ENCODE measurements at regions not wholly inside any gene's neighbourhood (a gene's known extent, or its start where the extent isn't known, plus 50 kb on each side); places are given as distances from the start of the nearest gene placed in this dataset.
"Not testable (repeated sequence)": the region's sequence is repeated elsewhere in the genome, so short reads cannot be mapped to it uniquely, and the experiment has no call there.

DNA sequence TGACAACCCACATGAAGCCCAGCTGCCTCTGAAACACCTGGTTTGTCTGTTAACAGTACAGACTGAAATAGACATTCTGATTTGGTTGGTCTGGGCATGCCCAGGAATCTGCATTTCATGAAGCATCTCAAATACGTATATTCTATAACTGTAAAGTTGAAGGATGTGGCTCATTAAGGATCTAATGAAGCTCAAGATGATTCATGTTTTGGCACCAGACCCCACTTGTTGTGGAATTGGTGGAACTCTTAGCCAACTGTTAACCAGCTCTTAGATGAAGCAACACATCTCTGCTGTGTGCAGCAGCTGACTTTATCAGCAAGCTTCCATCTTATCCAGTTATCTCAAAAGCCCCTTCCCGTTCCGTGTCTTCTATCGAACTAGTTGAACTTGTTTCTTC, 232.2 kb downstream of the INSC start:
- FAIRE-seq (no peak), DNase-seq (ENCODE audit: insufficient read length, low spot score) (no peak)
- TF ChIP-seq, protein P1, sequence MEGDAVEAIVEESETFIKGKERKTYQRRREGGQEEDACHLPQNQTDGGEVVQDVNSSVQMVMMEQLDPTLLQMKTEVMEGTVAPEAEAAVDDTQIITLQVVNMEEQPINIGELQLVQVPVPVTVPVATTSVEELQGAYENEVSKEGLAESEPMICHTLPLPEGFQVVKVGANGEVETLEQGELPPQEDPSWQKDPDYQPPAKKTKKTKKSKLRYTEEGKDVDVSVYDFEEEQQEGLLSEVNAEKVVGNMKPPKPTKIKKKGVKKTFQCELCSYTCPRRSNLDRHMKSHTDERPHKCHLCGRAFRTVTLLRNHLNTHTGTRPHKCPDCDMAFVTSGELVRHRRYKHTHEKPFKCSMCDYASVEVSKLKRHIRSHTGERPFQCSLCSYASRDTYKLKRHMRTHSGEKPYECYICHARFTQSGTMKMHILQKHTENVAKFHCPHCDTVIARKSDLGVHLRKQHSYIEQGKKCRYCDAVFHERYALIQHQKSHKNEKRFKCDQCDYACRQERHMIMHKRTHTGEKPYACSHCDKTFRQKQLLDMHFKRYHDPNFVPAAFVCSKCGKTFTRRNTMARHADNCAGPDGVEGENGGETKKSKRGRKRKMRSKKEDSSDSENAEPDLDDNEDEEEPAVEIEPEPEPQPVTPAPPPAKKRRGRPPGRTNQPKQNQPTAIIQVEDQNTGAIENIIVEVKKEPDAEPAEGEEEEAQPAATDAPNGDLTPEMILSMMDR (IDR thresholded peaks at IDR 0.05; ENCODE audit: insufficient read depth, missing control alignments), result no peak

DNA sequence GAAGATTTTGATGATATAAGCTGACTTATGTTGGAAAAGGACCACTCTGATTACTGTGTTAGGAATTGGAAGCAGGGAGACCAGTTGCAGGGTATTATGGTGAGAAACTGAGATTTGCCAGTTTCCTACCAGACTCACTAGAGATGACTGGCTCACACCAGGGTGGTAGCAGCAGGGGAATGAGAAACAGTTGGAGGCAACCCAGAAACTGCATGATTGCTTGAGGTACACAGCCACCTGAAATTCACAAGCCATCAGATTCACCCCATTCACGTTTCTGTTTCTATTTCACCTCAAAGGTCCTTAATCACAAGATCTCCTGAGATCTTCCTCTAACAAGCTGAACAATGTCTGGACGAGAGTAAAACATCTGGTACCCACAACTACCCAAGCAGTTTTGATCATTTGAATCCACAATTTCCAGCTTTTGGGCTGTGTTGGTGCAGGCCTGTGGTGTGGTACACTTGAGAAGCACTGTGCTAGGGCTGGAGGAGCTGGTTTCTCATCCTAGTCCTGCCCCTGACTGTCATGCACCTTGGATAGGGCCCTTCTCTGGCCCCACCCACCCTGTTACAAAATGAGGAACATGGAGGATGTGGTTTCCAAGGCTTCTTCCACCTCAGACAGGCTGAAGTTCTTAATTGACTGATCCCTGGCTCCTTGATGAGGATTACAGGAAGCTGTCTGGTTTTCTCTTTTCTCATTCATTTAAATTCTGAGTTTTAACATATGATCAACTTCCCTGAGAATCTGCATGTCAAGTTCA, 233.4 kb downstream of the INSC start:
- DNase-seq (ENCODE audit: insufficient read length, low spot score) (no peak), FAIRE-seq (no peak)

DNA sequence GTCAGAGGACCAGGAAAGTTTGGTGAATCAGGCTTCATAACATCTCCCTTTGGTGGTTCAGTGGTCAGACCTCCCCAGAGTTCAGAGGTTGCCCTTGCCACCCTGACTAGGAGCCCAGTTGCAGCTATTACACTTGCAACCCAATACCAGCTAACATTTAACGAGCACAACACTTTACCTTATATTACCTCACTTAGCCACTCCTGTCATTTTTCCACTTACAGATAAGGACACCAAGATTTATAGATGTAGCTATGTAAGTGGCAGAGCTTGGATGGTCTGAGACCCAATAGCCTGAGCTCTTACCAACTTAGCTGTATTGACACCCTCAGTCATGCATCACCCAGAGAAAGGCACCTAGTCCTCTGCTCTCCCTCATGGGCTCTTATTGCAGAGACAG, 234.7 kb downstream of the INSC start:
- FAIRE-seq (no peak), DNase-seq (ENCODE audit: insufficient read length, low spot score) (no peak)
- TF ChIP-seq, protein P1 (IDR thresholded peaks at IDR 0.05; ENCODE audit: insufficient read depth, missing control alignments), result no peak

More for the DNA sequence above, 233.4 kb downstream of the INSC start:
- TF ChIP-seq, protein P1 (IDR thresholded peaks at IDR 0.05; ENCODE audit: insufficient read depth, missing control alignments), result no peak

DNA sequence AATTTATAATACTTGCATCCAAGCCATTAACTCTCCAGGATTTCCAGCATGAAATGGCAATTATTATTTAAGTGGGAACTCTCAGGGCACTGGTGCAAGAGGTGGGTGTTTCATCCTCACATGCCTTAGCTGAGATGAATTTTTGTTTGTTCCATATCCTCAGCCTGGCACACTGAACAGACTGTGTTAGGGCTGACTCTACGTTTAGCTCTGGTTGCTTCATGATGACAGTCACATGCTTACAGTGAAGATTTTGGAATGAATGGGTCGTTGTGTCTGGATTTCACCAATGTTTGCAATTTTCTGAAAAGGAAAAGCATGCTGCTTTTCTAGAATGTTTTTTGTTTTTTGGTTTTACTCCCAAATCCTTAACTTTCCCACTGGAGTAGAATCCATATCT, 246.6 kb downstream of the INSC start:
- DNase-seq (ENCODE audit: insufficient read length, low spot score) (no peak), FAIRE-seq (no peak)
- TF ChIP-seq, protein P1 (IDR thresholded peaks at IDR 0.05; ENCODE audit: insufficient read depth, missing control alignments), result no peak

DNA sequence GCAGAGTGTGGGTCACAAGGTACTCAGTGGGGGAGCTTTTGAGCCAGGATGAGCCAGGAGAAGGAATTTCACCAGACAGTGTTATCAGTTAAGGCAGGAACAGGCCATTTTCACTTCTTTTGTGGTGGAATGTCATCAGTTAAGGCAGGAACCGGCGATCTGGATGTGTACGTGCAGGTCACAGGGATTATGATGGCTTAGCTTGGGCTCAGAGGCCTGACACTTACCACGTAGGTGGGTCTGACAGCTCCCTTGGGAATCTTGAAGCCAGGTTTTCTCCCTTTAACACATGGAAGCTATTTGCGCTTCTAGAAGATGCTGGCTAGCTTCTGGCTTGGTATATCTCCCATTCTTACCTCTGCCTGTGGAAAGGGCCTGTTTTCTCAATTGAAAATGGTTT, 250.6 kb downstream of the INSC start:
- FAIRE-seq; DNase-seq (ENCODE audit: insufficient read length, low spot score): not testable (repeated sequence)

DNA sequence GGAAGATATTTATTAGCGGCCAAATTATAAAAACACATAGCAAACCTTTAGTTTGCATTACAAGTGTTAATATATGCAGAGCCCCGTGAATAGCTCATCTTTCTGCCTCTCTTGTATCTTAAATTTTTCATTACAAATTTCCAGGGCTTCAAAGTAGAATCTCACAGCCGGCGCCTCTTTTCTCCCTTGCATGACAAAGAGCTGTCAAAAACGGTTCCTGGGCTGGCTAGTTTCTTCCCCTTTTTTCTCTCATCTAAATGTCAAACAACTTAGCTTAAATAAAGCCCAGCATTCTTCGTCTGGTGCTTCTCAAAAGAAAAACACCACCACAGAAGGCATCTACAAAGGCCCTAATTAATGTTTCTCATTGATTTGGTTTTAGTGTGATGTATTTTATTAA, 253.0 kb downstream of the INSC start:
- no peak for DNase-seq (ENCODE audit: insufficient read length, low spot score)
- FAIRE-seq, result no peak
- TF ChIP-seq, protein P1 (IDR thresholded peaks at IDR 0.05; ENCODE audit: insufficient read depth, missing control alignments), result no peak

DNA sequence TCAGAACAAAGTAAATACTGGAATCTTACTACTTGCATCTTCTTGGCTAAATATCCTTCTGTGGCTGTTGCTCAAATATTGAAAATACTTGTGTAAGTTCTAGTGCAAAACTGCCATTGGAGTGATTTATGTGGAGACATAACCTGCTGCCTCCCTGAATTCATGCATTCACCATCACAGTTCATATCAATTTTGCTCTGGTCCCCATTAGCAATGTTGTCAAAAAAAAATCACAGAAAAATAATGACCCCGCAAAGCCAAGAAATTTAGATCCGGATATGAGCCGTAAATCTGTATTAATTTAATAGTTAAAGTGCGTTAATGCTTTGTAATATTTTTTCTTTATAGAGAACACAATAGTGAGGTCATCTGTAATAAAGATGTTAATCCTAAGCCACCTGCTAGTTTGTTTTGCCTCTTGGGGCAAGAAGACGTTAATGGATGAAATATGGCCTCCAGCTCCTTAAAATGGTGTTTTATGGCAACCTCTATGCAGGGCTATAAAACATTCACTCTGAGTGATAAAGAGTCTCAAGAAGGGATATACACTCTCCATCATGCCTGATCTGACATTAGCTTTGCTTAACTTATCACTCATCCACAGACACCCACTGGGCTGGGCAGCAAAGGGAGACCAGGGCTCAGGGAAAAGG, 255.9 kb downstream of the INSC start:
- FAIRE-seq (no peak), DNase-seq (ENCODE audit: insufficient read length, low spot score) (no peak)
- TF ChIP-seq, protein P1 (IDR thresholded peaks at IDR 0.05; ENCODE audit: insufficient read depth, missing control alignments), result no peak
